ENCODE measurements at regions not wholly inside any gene's neighbourhood (a gene's known extent, or its start where the extent isn't known, plus 50 kb on each side); places are given as distances from the start of the nearest gene placed in this dataset.

DNA sequence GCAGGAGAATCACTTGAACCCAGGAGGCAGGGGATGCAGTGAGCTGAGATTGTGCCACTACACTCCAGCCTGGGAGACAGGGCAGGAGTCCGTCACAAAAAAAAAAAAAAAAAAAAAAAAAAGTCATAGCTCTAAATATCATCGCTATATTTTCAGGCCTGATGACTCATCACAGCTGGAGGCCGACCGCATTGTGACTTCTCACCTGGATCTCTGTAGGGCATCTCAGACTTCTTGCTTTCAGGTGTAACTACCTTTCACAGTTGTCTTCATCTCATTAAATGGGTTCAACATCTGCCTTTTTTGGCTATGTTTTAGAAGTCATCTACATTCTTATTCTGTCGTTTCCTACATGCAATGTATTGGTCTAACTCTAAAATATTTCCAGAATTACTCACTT is 353.1 kb upstream of the MON1B start:
- intact Hi-C loops (cut with DNase I; ENCODE audit: low total_unique reads), result no loop called here
- H3K36me3 ChIP-seq, result no peaks in the 10 kb centered on the region
- no peak for DNase-seq (ENCODE audit: low spot score in 2 of 2)
- no peaks in the 10 kb centered on the region for H3K27me3 ChIP-seq
- H3K4me1 ChIP-seq, result no peaks in the 10 kb centered on the region
- H3K4me3 ChIP-seq, result no peak overlapping the region
- no peak overlapping the region for H3K27ac ChIP-seq
- peaks cover 0 to 13% of the 10 kb centered on the region in 2 donors for H3K9me3 ChIP-seq
- TF ChIP-seq, protein P1, sequence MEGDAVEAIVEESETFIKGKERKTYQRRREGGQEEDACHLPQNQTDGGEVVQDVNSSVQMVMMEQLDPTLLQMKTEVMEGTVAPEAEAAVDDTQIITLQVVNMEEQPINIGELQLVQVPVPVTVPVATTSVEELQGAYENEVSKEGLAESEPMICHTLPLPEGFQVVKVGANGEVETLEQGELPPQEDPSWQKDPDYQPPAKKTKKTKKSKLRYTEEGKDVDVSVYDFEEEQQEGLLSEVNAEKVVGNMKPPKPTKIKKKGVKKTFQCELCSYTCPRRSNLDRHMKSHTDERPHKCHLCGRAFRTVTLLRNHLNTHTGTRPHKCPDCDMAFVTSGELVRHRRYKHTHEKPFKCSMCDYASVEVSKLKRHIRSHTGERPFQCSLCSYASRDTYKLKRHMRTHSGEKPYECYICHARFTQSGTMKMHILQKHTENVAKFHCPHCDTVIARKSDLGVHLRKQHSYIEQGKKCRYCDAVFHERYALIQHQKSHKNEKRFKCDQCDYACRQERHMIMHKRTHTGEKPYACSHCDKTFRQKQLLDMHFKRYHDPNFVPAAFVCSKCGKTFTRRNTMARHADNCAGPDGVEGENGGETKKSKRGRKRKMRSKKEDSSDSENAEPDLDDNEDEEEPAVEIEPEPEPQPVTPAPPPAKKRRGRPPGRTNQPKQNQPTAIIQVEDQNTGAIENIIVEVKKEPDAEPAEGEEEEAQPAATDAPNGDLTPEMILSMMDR (IDR thresholded peaks at IDR 0.05), result no peak

DNA sequence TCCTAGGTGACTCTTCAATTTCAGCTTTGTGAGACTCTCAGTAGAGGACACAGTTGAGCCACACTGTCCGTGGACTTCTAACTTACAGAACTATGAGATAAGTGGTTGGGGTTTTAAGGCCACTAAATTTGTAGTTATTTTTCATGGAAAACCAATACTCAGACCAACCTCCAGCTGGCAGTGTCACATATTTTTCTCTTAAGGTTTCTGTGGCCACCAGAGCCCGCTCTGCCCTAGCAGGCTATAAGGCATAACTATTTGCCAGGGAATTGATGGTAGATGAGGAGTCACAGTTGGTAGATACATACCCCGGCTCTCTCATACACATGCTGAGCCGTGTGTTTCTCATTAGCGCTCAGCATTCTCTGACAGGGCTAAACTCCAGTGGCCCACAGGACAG is 336.8 kb upstream of the MON1B start:
- Histone ChIP-seq H3K27ac (no peak overlapping the region), H3K27me3 (no peaks in the 10 kb centered on the region), H3K4me3 (no peak overlapping the region), H3K4me1 (no peaks in the 10 kb centered on the region), H3K9me3 (peaks cover 0 to 9% of the 10 kb centered on the region in 2 donors), H3K36me3 (no peaks in the 10 kb centered on the region)
- no peak for DNase-seq (ENCODE audit: low spot score in 2 of 2)
- intact Hi-C loops (cut with DNase I; ENCODE audit: low total_unique reads), result no loop called here
- TF ChIP-seq, protein P1 (IDR thresholded peaks at IDR 0.05), result no peak
- TF ChIP-seq POLR2AphosphoS5 (IDR thresholded peaks at IDR 0.05) (no peak), POLR2A (IDR thresholded peaks at IDR 0.05) (no peak)

DNA sequence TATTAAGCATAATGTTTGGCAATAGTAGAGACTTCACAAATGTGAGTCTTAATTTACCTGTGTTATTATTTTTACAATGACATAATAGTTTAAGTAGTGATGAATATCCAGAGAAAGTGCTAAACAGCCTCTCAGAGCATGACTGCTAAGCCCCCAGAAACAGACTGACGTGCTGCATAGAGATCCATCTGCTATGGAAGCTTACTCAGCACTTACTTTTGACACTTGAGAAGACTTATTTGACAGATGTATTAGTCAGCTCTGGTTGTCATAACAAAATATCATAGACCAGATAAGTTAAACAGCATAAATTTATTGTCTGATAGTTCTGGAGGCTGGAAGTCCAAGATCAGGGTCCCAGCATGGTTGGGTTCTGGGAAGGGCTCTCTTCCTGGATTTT is 334.9 kb upstream of the MON1B start:
- no peak for DNase-seq (ENCODE audit: low spot score in 2 of 2)
- TF ChIP-seq POLR2A (IDR thresholded peaks at IDR 0.05) (no peak), POLR2AphosphoS5 (IDR thresholded peaks at IDR 0.05) (no peak)
- TF ChIP-seq, protein P1 (IDR thresholded peaks at IDR 0.05), result no peak
- H3K9me3 ChIP-seq, result peaks cover 0 to 9% of the 10 kb centered on the region in 2 donors
- H3K27me3 ChIP-seq, result no peaks in the 10 kb centered on the region
- no peaks in the 10 kb centered on the region for H3K4me1 ChIP-seq
- intact Hi-C loops (cut with DNase I; ENCODE audit: low total_unique reads), result no loop called here
- H3K36me3 ChIP-seq, result no peaks in the 10 kb centered on the region
- H3K4me3 ChIP-seq, result no peak overlapping the region
- no peak overlapping the region for H3K27ac ChIP-seq

DNA sequence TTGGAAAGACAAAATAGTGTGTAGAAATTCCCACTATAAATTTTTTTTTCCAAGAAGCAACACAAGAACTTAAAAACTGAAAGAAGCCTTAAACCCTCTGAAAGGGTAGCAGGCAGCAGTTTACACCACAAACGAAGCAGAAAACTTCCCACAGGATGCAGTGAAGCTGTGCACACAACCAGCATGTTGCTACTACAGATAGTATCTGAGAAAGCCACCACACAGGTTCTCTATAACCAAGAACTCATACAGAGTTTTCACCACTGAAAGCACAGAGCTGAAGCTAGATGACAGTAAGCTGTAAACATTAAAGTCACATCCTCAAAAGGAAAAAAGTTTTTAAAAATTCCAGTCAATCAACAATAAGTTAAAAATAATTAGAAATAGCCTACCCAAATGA is 333.6 kb upstream of the MON1B start:
- Histone ChIP-seq H3K4me3 (no peak overlapping the region), H3K36me3 (no peaks in the 10 kb centered on the region), H3K27me3 (no peaks in the 10 kb centered on the region), H3K4me1 (no peaks in the 10 kb centered on the region), H3K27ac (no peak overlapping the region), H3K9me3 (peaks cover 0 to 9% of the 10 kb centered on the region in 2 donors)
- TF ChIP-seq POLR2AphosphoS5 (IDR thresholded peaks at IDR 0.05), result no peak
- TF ChIP-seq, protein P1 (IDR thresholded peaks at IDR 0.05), result no peak
- TF ChIP-seq POLR2A (IDR thresholded peaks at IDR 0.05), result no peak
- intact Hi-C loops (cut with DNase I; ENCODE audit: low total_unique reads), result no loop called here
- DNase-seq (ENCODE audit: low spot score in 2 of 2), result no peak

DNA sequence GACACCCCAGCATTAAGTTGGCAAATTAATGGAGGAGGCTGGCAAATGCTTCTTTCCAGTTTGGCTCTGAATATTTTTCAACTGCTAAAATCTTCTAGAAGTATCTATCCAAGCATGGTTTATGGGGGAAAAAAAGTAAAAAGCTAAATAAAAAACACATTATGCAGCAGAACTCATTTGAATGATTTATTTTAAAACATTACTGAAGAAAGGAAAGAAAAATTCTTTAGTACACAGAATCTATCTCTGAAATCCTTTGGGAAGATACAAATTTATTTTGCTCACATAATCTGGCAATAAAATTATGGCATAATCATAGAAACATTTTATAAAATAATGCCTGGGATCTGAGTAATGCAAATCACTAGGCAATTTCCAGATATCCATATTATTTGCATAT is 328.1 kb upstream of the MON1B start:
- intact Hi-C loops (cut with DNase I; ENCODE audit: low total_unique reads), result no loop called here
- H3K36me3 ChIP-seq, result no peaks in the 10 kb centered on the region
- TF ChIP-seq, protein P1 (IDR thresholded peaks at IDR 0.05), result no peak
- peaks cover 0 to 8% of the 10 kb centered on the region in 2 donors for H3K9me3 ChIP-seq
- H3K27me3 ChIP-seq, result no peaks in the 10 kb centered on the region
- H3K27ac ChIP-seq, result no peak overlapping the region
- no peaks in the 10 kb centered on the region for H3K4me1 ChIP-seq
- no peak overlapping the region for H3K4me3 ChIP-seq
- DNase-seq (ENCODE audit: low spot score in 2 of 2), result no peak

Measured in breast epithelium (tissue), 4 donors.